SK-N-SH treated with all-trans-retinoic acid at 6 μM for 48 hours (cell line): ENCODE measurements at regions not wholly inside any gene's neighbourhood (a gene's known extent, or its start where the extent isn't known, plus 50 kb on each side); places are given as distances from the start of the nearest gene placed in this dataset.

Experiments used
- ATAC-seq: fragments of 200-7000 bp; cut with Tn5 transposase; 3 replicates; pipeline ENCODE4 v1.9.1; 2020; ENCODE audit warnings: mild to moderate bottlenecking, moderate library complexity
- ARNTL ChIP-seq: fragments of 450-650 bp; formaldehyde crosslinking; IDR thresholded peaks from 2 replicates; pipeline ENCODE4 v1.5.0; 2020; ENCODE audit warnings: low read depth, mild to moderate bottlenecking, moderate library complexity, borderline replicate concordance
- BACH2 ChIP-seq: fragments of 250-450 bp; sonication (Bioruptor Pico); IDR thresholded peaks from 2 replicates; pipeline ENCODE4 v1.9.0; 2021; ENCODE audit warnings: mild to moderate bottlenecking, borderline replicate concordance
- CREB5 ChIP-seq: fragments of 250-450 bp; sonication (Bioruptor Pico); IDR thresholded peaks from 2 replicates; pipeline ENCODE4 v1.5.1; 2020; ENCODE audit warnings: low read depth, mild to moderate bottlenecking, moderate library complexity
- CSRNP3 ChIP-seq: fragments of 250-450 bp; sonication (Bioruptor Pico); IDR thresholded peaks from 2 replicates; pipeline ENCODE4 v1.5.1; 2021; ENCODE audit warnings: mild to moderate bottlenecking, moderate library complexity
- ESRRG ChIP-seq: fragments of 250-450 bp; sonication (Bioruptor Pico); IDR thresholded peaks from 2 replicates; pipeline ENCODE4 v1.6.1; 2021; ENCODE audit warnings: mild to moderate bottlenecking
- ISL1 ChIP-seq: fragments of 250-450 bp; sonication (Bioruptor Pico); IDR thresholded peaks from 2 replicates; pipeline ENCODE4 v2.1.2; 2022; ENCODE audit warnings: mild to moderate bottlenecking, moderate library complexity
- PATZ1 ChIP-seq: fragments of 250-450 bp; sonication (Bioruptor Pico); IDR thresholded peaks from 2 replicates; pipeline ENCODE4 v1.8.0; 2020; ENCODE audit warnings: mild to moderate bottlenecking, moderate library complexity, borderline replicate concordance
- POU6F1 ChIP-seq: fragments of 250-450 bp; sonication (Bioruptor Pico); IDR thresholded peaks from 2 replicates; pipeline ENCODE4 v1.8.0; 2021; ENCODE audit warnings: low read depth, mild to moderate bottlenecking, moderate library complexity, borderline replicate concordance
- SNAI2 ChIP-seq: fragments of 250-450 bp; sonication (Bioruptor Pico); IDR thresholded peaks from 2 replicates; pipeline ENCODE4 v1.5.0; 2020; ENCODE audit warnings: mild to moderate bottlenecking, moderate library complexity
- TCF4 ChIP-seq: fragments of 250-450 bp; sonication (Bioruptor Pico); IDR thresholded peaks from 2 replicates; pipeline ENCODE4 v1.8.0; 2021; ENCODE audit warnings: mild to moderate bottlenecking, moderate library complexity, borderline replicate concordance
- TOX ChIP-seq: fragments of 250-450 bp; sonication (Bioruptor Pico); IDR thresholded peaks from 2 replicates; pipeline ENCODE4 v1.8.0; 2021; ENCODE audit warnings: mild to moderate bottlenecking, moderate library complexity, borderline replicate concordance
- TSHZ2 ChIP-seq: fragments of 250-450 bp; sonication (Bioruptor Pico); IDR thresholded peaks from 2 replicates; pipeline ENCODE4 v1.5.0; 2020; ENCODE audit warnings: mild to moderate bottlenecking, moderate library complexity
- ZFP3 ChIP-seq: fragments of 250-450 bp; sonication (Bioruptor Pico); IDR thresholded peaks from 2 replicates; pipeline ENCODE4 v1.5.0; 2020; ENCODE audit warnings: mild to moderate bottlenecking, moderate library complexity
- ZNF70 ChIP-seq: fragments of 450-650 bp; formaldehyde crosslinking; IDR thresholded peaks from 2 replicates; pipeline ENCODE4 v1.5.0; 2020; ENCODE audit warnings: mild to moderate bottlenecking, moderate library complexity
- ZNF8 ChIP-seq: fragments of 450-650 bp; formaldehyde crosslinking; IDR thresholded peaks from 2 replicates; pipeline ENCODE4 v1.5.0; 2020; ENCODE audit warnings: mild to moderate bottlenecking, moderate library complexity

GRCh38 chr12:46131732-46132469, 136.9 kb downstream of the SLC38A1 start:
- peak; percentile 76 for ATAC-seq
- TF ChIP-seq SNAI2 (CRISPR knock-in tag) (no peak), TSHZ2 (CRISPR knock-in tag) (no peak), CREB5 (CRISPR knock-in tag) (no peak), ZNF8 (CRISPR knock-in tag) (no peak), TCF4 (CRISPR knock-in tag) (no peak)

- TF ChIP-seq ZNF70 (no peak), TCF4 (CRISPR knock-in tag) (no peak), ARNTL (CRISPR knock-in tag) (no peak), CSRNP3 (CRISPR knock-in tag) (no peak), TOX (no peak), PATZ1 (CRISPR knock-in tag) (no peak), SNAI2 (CRISPR knock-in tag) (no peak), BACH2 (CRISPR knock-in tag) (no peak), ZFP3 (CRISPR knock-in tag) (no peak)
- no peak for ATAC-seq
Observed at GRCh38 chr12:46127656-46128055, 137.3 kb upstream of the SCAF11 start.

GRCh38 chr12:46126050-46126727, 135.8 kb upstream of the SCAF11 start:
- TF ChIP-seq ARNTL (CRISPR knock-in tag): no peak
- no peak for TF ChIP-seq PATZ1 (CRISPR knock-in tag)
- TF ChIP-seq TCF4 (CRISPR knock-in tag): no peak
- no peak for TF ChIP-seq POU6F1 (CRISPR knock-in tag)
- no peak for TF ChIP-seq ESRRG (CRISPR knock-in tag)
- no peak for TF ChIP-seq ZNF70
- TF ChIP-seq ISL1: no peak
- no peak for ATAC-seq
